Activated CD8-positive, alpha-beta memory T cell treated with anti-CD3 and anti-CD28 coated beads, Interleukin-2, amount 10 ng/mL, durations not matched to agents 7 days and 5 days (primary cell): ENCODE measurements at regions not wholly inside any gene's neighbourhood (a gene's known extent, or its start where the extent isn't known, plus 50 kb on each side); places are given as distances from the start of the nearest gene placed in this dataset.

Experiments
- ATAC-seq: fragments of 150-1000 bp; cut with Tn5 transposase; one replicate; pipeline ENCODE4 v1.10.0; 2021; ENCODE audit warnings: moderate library complexity
- CTCF ChIA-PET: fragments of 350-600 bp; sonication (Branson Sonifier 250); formaldehyde crosslinking; loops from one replicate; lab custom pipeline; 2021; ENCODE audit warnings: antibody characterized with exemption; lab: Charles Lee
- DNase-seq: peaks from one replicate; pipeline ENCODE4 v3.0.0-alpha.2; 2020
- H3K27ac Mint-ChIP-seq: one replicate; pipeline ENCODE4 v1.8.0; 2021; ENCODE audit warnings: mild to moderate bottlenecking, mixed read lengths
- H3K27me3 Mint-ChIP-seq: one replicate; pipeline ENCODE4 v1.8.0; 2021; ENCODE audit warnings: mixed read lengths
- H3K36me3 Mint-ChIP-seq: one replicate; pipeline ENCODE4 v1.8.0; 2021; ENCODE audit warnings: mild to moderate bottlenecking, mixed read lengths
- H3K4me1 Mint-ChIP-seq: one replicate; pipeline ENCODE4 v1.8.0; 2021; ENCODE audit warnings: mixed read lengths
- H3K4me3 Mint-ChIP-seq: one replicate; pipeline ENCODE4 v1.8.0; 2021; ENCODE audit warnings: mild to moderate bottlenecking, moderate library complexity, mixed read lengths
- H3K9me3 Mint-ChIP-seq: one replicate; pipeline ENCODE4 v1.8.0; 2022; ENCODE audit warnings: low read depth, mixed read lengths

GRCh38 chr2:9747396-9747795 is 95.9 kb upstream of the TAF1B start:
- Mint-ChIP-seq H3K4me3 (no peak overlapping the region), H3K36me3 (no peaks in the 10 kb centered on the region), H3K27ac (no peak overlapping the region), H3K9me3 (no peaks in the 10 kb centered on the region), H3K27me3 (peaks cover 2% of the 10 kb centered on the region), H3K4me1 (peaks cover 39% of the 10 kb centered on the region)
- ATAC-seq (no peak), DNase-seq (no peak)
- CTCF ChIA-PET: interaction anchor here (1.3 kb wide), 2 partner anchors 10 to 23 kb away, joined by 3 to 5 read pairs; no protein-coding TSS in a partner anchor

- Mint-ChIP-seq H3K9me3 (no peaks in the 10 kb centered on the region), H3K27me3 (no peaks in the 10 kb centered on the region), H3K4me1 (peaks cover 48% of the 10 kb centered on the region), H3K36me3 (no peaks in the 10 kb centered on the region), H3K4me3 (no peak overlapping the region), H3K27ac (no peak overlapping the region)
- DNase-seq: no peak
- CTCF ChIA-PET: interaction anchor here (0.6 to 1.5 kb wide), 5 partner anchors 12 to 131 kb away, joined by 3 to 5 read pairs (median 3); no protein-coding TSS in a partner anchor
- ATAC-seq: no peak
Observed at GRCh38 chr2:9748577-9748976, 94.7 kb upstream of the TAF1B start.

- DNase-seq (no peak), ATAC-seq (no peak)
- no peak overlapping the region for H3K4me3 Mint-ChIP-seq
- H3K4me1 Mint-ChIP-seq: peaks cover 58% of the 10 kb centered on the region
- H3K9me3 Mint-ChIP-seq: no peaks in the 10 kb centered on the region
- H3K36me3 Mint-ChIP-seq: no peaks in the 10 kb centered on the region
- peaks cover 6% of the 10 kb centered on the region for H3K27me3 Mint-ChIP-seq
- CTCF ChIA-PET: interaction anchor here (1.1 to 2.0 kb wide), 4 partner anchors 9 to 26 kb away, joined by 3 to 5 read pairs (median 4); no protein-coding TSS in a partner anchor
- no peak overlapping the region for H3K27ac Mint-ChIP-seq
Observed at GRCh38 chr2:9749546-9750223, 93.6 kb upstream of the TAF1B start.

- peaks cover 64% of the 10 kb centered on the region for H3K4me1 Mint-ChIP-seq
Observed at GRCh38 chr2:9750224-9751215, 92.8 kb upstream of the TAF1B start.

GRCh38 chr2:9751831-9752230 is 91.4 kb upstream of the TAF1B start:
- CTCF ChIA-PET: interaction anchor here (1.6 to 3.8 kb wide), 4 partner anchors 15 to 48 kb away, joined by 3 to 29 read pairs (median 16); no protein-coding TSS in a partner anchor
- Mint-ChIP-seq H3K27ac (no peak overlapping the region), H3K9me3 (no peaks in the 10 kb centered on the region), H3K4me3 (no peak overlapping the region), H3K36me3 (no peaks in the 10 kb centered on the region), H3K4me1 (peaks cover 65% of the 10 kb centered on the region), H3K27me3 (peaks cover 22% of the 10 kb centered on the region)
- DNase-seq: no peak
- no peak for ATAC-seq

More at GRCh38 chr2:9750224-9751215, 92.8 kb upstream of the TAF1B start:
- Mint-ChIP-seq H3K27me3 (peaks cover 14% of the 10 kb centered on the region), H3K4me3 (no peak overlapping the region), H3K27ac (peak overlapping the region; percentile 22), H3K36me3 (no peaks in the 10 kb centered on the region), H3K9me3 (no peaks in the 10 kb centered on the region)
- DNase-seq (no peak), ATAC-seq (no peak)
- CTCF ChIA-PET: interaction anchor here (1.1 to 3.8 kb wide), 6 partner anchors 10 to 49 kb away, joined by 3 to 26 read pairs (median 4); no protein-coding TSS in a partner anchor

- DNase-seq (peak; percentile 96), ATAC-seq (peak; percentile 83)
- Mint-ChIP-seq H3K4me1 (peaks cover 69% of the 10 kb centered on the region), H3K9me3 (no peaks in the 10 kb centered on the region), H3K27me3 (peaks cover 27% of the 10 kb centered on the region), H3K36me3 (no peaks in the 10 kb centered on the region), H3K27ac (peak overlapping the region; percentile 91), H3K4me3 (peak overlapping the region; percentile 66)
- CTCF ChIA-PET: interaction anchor here (0.9 to 3.8 kb wide), 10 partner anchors 16 to 331 kb away, joined by 3 to 29 read pairs (median 4); partner anchors contain the start of gene YWHAQ
Observed at GRCh38 chr2:9752441-9753275, 90.6 kb upstream of the TAF1B start.

- peaks cover 33% of the 10 kb centered on the region for H3K27me3 Mint-ChIP-seq
- H3K9me3 Mint-ChIP-seq: no peaks in the 10 kb centered on the region
- H3K4me1 Mint-ChIP-seq: peaks cover 69% of the 10 kb centered on the region
Observed at GRCh38 chr2:9753276-9753600, 90.0 kb upstream of the TAF1B start.

GRCh38 chr2:9753665-9754531 is 89.4 kb upstream of the TAF1B start:
- peaks cover 39% of the 10 kb centered on the region for H3K27me3 Mint-ChIP-seq
- peak; percentile 73 for DNase-seq
- H3K36me3 Mint-ChIP-seq: no peaks in the 10 kb centered on the region
- CTCF ChIA-PET: interaction anchor here (0.9 to 3.8 kb wide), 9 partner anchors 10 to 332 kb away, joined by 3 to 29 read pairs (median 3); no protein-coding TSS in a partner anchor
- ATAC-seq: no peak
- no peaks in the 10 kb centered on the region for H3K9me3 Mint-ChIP-seq
- peaks cover 63% of the 10 kb centered on the region for H3K4me1 Mint-ChIP-seq
- peak overlapping the region; percentile 66 for H3K4me3 Mint-ChIP-seq
- H3K27ac Mint-ChIP-seq: peak overlapping the region; percentile 91

More at GRCh38 chr2:9753276-9753600, 90.0 kb upstream of the TAF1B start:
- ATAC-seq: peak; percentile 84
- Mint-ChIP-seq H3K4me3 (peak overlapping the region; percentile 66), H3K27ac (peak overlapping the region; percentile 91), H3K36me3 (no peaks in the 10 kb centered on the region)
- CTCF ChIA-PET: interaction anchor here (1.0 to 3.8 kb wide), 9 partner anchors 16 to 331 kb away, joined by 3 to 29 read pairs (median 4); no protein-coding TSS in a partner anchor
- peak; percentile 87 for DNase-seq

- ATAC-seq (no peak), DNase-seq (no peak)
- no peaks in the 10 kb centered on the region for H3K9me3 Mint-ChIP-seq
- H3K4me3 Mint-ChIP-seq: peak overlapping the region; percentile 59
- CTCF ChIA-PET: interaction anchor here (0.9 to 2.8 kb wide), 5 partner anchors 9 to 47 kb away, joined by 3 to 29 read pairs (median 3); no protein-coding TSS in a partner anchor
- H3K27ac Mint-ChIP-seq: peak overlapping the region; percentile 60
- no peaks in the 10 kb centered on the region for H3K36me3 Mint-ChIP-seq
- H3K4me1 Mint-ChIP-seq: peaks cover 57% of the 10 kb centered on the region
- H3K27me3 Mint-ChIP-seq: peaks cover 41% of the 10 kb centered on the region
Observed at GRCh38 chr2:9754532-9754887, 88.8 kb upstream of the TAF1B start.

GRCh38 chr2:9755008-9755407 is 88.3 kb upstream of the TAF1B start:
- Mint-ChIP-seq H3K27me3 (peaks cover 41% of the 10 kb centered on the region), H3K36me3 (no peaks in the 10 kb centered on the region), H3K4me3 (peak overlapping the region; percentile 59), H3K4me1 (peaks cover 56% of the 10 kb centered on the region), H3K9me3 (no peaks in the 10 kb centered on the region), H3K27ac (no peak overlapping the region)
- DNase-seq (no peak), ATAC-seq (no peak)
- CTCF ChIA-PET: interaction anchor here (0.8 to 2.8 kb wide), 5 partner anchors 9 to 124 kb away, joined by 3 to 29 read pairs (median 3); partner anchors contain the start of gene YWHAQ

- ATAC-seq (no peak), DNase-seq (no peak)
- Mint-ChIP-seq H3K27ac (no peak overlapping the region), H3K27me3 (peaks cover 44% of the 10 kb centered on the region), H3K9me3 (no peaks in the 10 kb centered on the region), H3K4me1 (peaks cover 56% of the 10 kb centered on the region), H3K36me3 (no peaks in the 10 kb centered on the region), H3K4me3 (no peak overlapping the region)
- CTCF ChIA-PET: interaction anchor here (0.8 to 1.4 kb wide), 3 partner anchors 12 to 125 kb away, joined by 3 read pairs; partner anchors contain the start of gene YWHAQ
Observed at GRCh38 chr2:9755638-9756037, 87.6 kb upstream of the TAF1B start.
